ENCODE measurements at regions not wholly inside any gene's neighbourhood (a gene's known extent, or its start where the extent isn't known, plus 50 kb on each side); places are given as distances from the start of the nearest gene placed in this dataset.

GRCh38 chr12:25004447-25004846 is 55.5 kb upstream of the BCAT1 start:
- TF ChIP-seq MAFG (CRISPR knock-in tag; IDR thresholded peaks at IDR 0.05) (no peak), ZNF639 (CRISPR knock-in tag; conservative IDR thresholded peaks at IDR 0.05) (no peak), PRPF4 (IDR thresholded peaks at IDR 0.05; ENCODE audit: low read depth, low read length, poor library complexity, severe bottlenecking) (no peak)

Measured in HepG2 (cell line).